Stimulated activated CD4-positive, alpha-beta T cell treated with anti-CD3 and anti-CD28 coated beads, Interleukin-12 subunit alpha, Interleukin-12 subunit beta, amount 100 ng/mL, for 24 hours (primary cell): ENCODE measurements at regions not wholly inside any gene's neighbourhood (a gene's known extent, or its start where the extent isn't known, plus 50 kb on each side); places are given as distances from the start of the nearest gene placed in this dataset.
"Not testable (repeated sequence)": the region's sequence is repeated elsewhere in the genome, so short reads cannot be mapped to it uniquely, and the experiment has no call there.

Experiments
- DNase-seq, 2 experiments: peaks; one replicate each; pipeline ENCODE4 v3.0.0-alpha.2; 2020; ENCODE audit warnings: low read depth in 2 of 2

DNA sequence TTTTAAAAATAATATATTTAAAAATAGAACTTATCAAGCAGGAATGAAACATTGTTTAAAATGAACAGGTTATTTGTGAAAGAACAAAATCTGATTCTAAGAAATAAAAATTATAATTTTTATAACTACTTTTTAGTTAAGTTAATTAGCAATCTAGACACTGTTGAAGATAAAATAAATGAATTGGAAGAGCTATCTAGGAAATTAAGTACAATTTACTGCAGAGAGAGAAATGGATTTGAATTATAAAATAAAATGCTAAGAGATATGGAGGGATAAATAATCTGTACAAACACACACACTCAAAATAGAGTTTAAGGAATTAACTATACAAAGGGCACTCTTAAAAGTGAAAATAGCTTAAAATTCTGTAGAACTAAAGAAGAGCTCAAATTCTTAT is 1123.1 kb downstream of the PLA2G4A start:
- DNase-seq: no peak

DNA sequence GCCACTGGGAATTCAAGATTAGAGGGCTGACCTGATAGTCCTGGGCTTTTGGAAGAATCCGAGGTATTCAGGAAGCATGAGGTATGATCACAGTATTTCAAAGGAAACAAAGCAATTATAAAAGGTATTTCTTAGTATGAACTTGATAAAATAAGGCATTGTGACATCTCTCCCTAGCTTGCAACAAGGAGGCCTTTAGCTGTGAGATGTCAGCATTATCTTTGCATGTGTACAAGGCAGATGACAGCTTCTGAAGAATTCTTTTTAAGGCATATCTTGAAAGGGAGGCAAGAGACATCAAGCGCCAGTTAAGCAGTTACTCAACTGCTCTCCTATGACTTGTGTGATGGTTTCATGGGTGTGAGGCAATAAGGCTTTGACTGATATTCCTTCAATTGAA is 1123.7 kb downstream of the PLA2G4A start:
- DNase-seq: no peak

DNA sequence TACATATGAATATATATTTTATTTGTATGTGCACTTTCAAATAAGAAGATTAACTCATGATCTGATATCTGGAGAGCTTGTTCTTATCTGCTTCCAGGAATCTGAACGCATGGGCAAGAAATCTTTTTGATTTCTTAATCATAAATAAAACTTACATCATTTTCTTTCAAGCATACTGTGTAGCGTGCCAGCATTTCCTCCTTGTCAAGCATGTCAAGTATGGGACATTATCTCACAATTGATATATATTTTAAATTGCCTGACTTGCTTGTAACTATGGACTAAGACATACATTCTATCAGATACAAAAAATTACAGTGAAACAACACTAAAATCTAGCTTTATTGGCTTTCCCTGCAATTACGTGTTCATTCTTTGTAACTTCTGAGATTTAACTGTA is 1128.2 kb downstream of the PLA2G4A start:
- no peak for DNase-seq

DNA sequence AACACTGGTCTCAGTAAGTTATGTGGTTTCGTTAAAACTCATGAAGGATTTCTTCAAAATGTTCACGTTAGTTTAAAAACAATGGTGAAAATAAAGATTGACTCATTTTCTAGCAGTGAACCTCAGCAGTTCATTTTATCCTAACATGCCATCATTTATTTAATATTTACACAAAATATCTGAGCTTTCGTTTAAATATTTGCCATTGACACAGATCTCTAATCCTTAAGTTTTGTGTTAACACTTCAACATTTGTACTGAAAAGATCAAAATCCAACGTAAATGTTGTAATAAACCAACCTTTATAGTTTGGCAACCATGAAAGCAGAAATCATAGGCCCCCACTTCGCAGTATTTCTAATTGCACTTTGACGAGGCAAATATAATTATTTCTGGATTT is 1129.5 kb downstream of the PLA2G4A start:
- DNase-seq: no peak

DNA sequence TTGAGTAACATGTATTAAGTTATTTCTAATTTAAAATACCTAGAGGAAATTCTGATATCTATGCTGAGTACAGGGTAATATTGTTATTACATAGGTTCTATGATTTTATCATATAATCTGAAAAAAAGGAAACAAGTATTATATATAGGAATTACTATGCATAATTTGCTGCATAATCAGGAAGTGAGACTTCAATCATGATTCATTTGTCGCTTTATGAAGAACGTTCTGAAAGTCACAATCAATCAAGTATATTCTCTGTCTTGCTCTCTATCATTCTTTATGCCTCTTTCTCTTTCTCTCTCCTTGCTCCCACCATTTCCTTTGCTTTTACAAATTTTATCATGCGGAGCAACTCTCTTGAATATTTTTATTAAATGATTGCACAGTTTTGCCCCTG is 1130.3 kb downstream of the PLA2G4A start:
- DNase-seq: no peak

DNA sequence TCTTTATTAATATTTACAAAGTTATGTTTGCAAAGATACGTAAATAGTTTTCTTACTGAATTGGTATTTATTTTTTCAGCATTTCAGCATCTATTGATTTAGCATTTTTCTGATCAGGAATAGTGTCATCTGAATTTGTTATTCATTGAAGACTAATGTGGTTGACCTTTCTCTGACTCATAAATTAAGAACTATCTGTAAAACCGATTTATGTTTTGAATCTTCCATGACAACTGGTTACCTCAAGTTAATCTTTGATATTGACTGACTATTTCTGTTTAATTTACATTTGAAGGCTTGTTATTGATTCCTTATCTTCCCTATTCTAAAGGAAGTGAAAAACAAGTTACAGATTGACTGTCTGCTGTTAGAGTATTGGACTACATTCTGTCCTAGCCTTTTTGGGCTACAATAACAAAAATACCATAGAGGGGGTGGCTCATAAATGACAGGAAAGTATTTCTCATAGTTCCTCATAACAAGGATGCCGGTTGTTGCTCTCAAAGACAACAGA is 1131.4 kb downstream of the PLA2G4A start:
- DNase-seq: no peak

DNA sequence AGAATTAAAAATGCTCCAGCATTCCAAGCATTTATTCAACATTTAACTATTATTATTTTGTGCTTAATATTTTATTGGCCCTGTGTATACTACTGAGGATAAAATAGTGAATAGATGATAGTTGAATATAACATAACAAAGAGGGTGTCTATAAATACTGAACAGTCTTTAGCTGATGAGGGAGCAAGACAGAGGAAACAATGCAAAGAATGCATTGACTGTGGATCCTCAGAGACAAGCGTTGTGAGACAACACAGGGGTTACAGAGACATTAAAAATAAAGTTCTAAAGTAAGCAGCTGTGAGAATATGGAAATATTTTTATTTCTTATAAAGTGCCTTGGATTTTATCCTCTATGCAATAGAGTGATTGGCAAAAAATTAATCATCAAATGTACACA is 1133.1 kb downstream of the PLA2G4A start:
- no peak for DNase-seq

DNA sequence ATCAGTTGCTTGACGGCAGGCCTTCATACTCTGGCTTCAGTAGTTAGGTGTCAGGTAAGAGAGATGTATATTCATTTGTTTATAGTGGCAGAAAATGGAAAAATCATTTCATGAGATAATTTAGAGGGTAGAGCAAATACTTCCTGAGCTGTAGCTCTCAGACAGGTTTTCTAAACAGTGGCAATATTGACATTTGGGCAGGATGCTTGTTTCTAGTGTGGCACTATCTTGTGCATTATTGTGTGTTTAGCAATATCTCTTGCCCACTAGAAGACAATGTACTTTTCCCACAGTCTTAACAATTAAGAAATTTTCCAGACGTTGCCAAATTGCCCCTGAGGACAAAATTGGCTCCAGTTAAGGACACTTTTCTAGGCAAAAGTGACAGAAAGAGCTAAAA is 1143.1 kb downstream of the PLA2G4A start:
- no peak for DNase-seq

DNA sequence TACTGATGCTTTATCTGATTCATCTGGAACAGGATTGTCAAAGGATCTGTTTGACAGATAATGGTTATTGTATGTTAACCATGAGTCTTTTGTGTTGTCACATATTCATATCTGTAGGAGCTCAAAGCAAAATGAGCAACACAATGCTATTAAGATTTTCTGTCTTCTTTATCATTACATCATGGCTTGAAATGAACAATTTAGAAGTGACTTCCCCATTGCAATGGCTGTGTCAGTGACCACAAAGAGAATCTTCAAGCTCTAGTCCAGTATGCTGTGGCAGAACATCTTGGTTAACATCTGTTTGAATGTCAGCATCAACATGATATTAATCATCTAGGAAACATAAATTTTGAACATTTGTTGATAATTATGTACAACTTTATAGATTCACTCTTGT is 1148.5 kb downstream of the PLA2G4A start:
- DNase-seq: no peak

DNA sequence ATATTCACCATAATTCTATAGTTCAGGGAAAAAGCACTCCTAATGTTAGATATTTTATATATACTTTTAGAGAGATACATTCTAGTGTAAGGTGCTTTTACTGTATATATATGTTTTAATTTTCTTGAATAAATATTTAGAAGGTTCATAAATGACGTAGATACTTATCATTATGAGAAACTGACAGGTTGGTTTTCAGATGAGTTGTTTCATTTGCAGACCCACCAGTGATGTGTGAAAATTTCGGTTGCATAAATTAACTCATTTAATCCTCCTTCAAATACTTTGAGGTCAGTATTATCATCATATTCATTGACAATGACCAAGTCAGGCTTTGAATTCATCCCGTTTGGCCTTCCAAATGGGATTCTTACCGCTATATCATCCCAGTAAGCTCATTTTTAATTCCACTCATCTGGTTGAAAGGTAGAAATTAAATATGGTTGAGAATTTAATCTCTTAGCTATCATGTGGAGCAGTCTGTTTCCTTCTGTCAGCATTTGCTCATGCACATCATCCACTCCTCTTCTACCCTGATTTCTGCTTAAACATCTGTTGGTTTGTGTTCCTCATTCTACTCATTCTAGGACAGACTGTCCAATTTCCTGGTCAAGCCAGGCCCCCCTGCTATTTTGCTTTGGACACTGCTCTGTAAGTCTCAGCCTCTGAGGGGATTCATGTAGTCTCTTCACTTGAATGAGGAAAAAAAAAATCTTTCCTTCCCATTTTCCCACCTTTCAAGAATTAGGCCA is 1156.6 kb downstream of the PLA2G4A start:
- DNase-seq: no peak

DNA sequence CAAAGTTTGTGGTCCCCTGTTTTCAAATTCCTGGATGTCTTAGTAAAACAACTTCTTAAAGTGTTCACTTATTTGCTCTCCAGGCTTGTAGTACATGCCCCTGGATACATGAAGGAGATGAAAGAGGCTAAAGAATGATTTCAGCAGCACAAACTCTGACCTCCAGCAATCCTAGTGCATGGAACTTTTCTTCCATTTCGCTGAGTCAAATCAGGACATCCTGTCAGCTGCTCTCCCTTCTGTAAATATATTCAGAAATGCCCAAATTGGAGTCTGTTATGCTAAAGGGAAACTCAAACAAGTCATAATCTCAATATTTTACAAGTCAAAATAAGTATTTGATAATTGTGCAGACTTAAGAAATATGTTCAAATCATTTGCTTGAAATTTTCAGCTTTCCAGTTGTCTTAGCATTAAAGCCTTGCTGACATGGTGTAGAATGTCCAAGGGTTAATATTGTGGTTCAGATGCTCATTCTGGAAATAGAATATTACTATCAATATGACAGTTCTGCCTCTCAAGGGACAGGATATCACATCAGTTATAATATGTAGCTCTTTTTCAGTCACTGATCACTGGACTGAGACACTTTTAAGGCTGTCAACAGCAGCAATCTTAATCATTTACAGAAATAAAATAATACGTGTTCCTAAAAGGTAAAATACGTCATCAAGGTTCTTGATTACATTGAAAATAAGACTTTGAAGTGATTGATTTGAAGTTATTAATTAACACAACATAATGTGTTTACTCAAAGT is 1157.3 kb downstream of the PLA2G4A start:
- DNase-seq: no peak

DNA sequence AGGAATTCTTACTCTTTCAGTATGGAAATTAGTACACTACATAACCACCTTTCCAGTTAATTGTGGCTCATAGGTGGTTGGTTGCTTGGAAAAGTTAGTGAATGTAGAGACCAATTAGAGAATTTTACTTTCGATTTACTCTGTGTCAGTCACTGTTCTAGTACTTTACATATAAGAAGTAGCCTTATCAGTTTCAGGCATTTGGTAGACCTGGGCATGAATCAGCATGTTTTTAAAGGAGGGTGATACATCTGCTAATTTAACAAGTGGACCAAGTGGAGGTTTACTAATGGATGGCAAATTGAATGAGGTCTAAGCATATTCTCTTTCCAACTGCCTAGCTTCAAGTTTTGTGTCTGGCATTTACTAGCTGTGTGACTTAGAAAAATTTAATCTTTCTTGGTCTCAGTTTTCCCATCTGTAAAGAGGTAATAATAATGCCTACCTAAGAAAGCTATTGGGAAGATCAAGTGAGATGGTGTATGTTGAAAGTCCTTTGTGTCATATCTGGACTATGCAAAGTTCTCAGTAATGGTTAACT is 1158.6 kb downstream of the PLA2G4A start:
- DNase-seq: no peak

DNA sequence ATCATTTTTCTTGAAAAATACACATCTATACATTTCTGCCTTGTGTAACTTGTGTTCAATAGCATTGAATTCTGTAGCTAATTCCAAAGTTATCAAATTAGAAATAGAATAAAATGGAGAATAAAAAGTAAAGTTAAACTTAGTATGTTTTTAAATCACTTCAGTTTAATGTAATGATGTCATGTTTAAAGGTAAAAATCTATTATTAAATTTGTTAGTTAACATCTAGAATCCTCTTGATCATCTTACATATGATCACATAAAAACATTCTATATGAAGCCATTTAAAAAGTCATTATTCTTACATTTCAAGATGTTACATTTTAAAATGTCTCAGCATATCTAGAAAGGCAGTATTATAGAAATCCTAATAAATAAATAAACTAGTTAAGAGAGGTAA is 1163.2 kb downstream of the PLA2G4A start:
- no peak for DNase-seq

DNA sequence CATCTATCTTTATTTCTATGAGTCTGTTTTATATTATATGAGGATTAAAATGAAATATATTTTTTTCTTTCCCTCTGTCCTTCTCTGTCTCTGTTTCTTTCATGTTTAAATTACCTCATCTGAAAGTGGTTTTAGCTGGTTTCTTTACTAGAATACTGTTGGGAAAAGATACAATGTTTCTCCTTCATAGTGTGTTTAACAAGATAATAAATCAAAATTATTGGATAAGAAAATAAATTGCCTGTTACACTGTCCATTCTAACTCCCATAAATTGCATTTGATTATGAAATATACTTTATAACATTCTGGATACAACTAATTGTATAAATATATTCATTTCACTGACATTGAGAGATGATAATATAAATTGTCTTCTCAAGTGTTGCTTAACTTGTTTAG is 1168.0 kb downstream of the PLA2G4A start:
- DNase-seq: no peak

DNA sequence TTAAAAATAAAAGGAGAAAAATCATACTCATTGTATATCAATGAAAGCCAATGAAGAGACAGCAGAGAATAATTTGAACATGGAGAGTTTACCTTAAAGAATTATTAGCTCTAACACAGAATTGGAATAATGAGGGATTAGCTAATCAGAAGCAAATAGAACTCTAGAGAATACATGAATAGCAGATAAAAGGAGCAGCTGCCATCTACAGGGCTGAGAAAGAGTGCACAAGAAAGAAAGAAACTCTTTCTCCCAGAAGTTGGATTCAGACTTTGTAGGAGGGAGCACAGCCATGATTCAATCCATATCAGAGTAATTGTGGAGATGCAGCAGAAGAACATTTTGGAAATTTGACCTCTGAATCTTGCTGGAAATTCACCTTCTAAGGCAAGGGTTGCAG is 1171.2 kb downstream of the PLA2G4A start:
- DNase-seq: no peak

DNA sequence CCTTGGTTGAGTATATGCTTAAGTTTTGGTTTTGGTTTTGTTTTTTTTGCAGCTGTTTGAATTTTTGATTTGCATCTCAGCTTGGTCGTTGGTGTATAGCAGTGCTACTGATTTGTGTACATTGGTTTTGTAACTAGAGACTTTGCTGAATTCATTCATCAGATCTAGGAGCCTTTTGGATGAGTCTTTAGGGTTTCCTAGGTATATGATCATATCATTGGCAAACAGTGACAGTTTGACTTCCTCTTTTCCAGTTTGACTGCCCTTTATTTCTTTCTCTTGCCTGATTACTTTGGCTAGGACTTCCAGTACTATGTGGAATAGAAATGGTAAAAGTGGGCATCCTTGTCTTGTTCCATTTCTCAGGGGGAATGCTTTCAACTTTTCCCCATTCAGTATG is 1174.9 kb downstream of the PLA2G4A start:
- not testable (repeated sequence) for DNase-seq

DNA sequence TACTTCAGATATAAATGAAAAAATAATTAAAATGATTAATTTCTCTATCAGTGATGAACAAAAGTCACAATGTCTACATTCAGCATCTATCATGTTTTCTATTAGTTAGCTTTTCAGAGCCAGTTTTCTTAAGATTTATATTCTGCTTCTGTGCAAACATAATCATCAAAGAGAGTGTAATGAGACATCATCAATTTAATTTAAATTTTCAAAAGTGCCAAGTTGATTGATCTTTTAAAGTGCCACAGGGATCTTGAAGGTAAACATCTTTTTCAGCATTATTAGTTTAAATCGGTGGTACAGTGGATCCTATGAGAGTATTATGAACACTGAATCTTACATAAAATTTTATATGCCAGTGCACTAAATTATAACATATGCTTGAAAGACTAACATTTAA is 1176.1 kb downstream of the PLA2G4A start:
- DNase-seq: no peak

DNA sequence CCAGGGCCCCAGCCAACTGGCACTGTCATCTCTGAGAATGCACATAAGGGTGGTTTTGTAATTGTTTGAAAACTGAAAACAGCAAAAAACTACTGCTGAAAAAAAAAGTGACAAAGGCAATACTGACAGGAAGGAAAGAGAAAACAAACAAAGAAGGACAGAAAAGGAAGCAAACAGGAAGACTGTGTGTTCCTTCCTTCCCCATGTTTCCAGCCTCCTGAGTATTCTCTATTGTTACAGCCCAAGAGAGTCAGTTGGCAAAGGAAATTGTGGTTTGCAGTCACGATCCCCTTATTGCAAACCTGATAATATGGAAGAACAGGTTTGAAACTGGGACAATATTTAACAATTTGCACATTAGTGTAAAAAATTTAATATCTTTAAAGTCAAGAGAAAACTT is 1177.6 kb downstream of the PLA2G4A start:
- no peak for DNase-seq

DNA sequence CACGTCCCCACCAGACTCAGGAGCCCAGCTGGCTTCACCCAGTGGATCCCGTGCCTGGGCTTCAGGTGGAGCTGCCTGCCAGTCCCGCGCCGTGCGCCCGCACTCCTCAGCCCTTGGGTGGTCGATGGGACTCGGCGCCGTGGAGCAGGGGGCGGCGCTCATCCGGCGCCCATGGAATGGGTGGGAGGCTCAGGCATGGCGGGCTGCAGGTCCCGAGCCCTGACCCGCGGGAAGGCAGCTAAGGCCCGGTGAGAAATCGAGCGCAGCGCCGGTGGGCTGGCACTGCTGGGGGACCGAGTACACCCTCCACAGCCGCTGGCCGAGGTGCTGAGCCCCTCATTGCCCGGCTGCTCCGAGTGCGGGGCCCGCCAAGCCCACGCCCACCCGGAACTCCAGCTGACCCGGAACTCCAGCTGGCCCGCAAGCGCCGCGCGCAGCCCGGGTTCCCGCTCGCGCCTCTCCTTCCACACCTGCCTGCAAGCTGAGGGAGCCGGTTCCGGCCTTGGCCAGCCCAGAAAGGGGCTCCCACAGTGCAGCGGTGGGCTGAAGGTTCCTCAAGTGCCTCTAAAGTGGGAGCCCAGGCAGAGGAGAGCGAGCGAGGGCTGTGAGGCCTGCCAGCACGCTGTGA is 1184.6 kb downstream of the PLA2G4A start:
- not testable (repeated sequence) for DNase-seq

DNA sequence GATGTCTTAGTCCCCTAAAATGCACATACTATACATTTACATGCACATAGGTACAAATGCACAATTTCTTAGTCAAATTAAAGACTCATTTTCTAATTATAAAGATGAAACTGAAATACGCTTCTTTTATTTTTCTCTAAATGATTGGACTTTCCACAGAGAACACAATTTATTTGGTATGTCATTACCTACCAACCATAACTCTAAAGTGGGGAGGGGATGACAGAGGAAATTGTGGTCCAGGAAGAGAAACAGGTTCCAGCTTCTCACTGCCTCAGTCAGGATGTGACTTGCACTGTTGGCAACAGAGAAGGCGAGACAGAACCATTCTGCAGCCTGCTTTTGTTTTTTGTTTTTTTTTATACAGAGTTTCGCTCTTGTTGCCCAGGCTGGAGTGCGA is 1189.2 kb downstream of the PLA2G4A start:
- DNase-seq: no peak

DNA sequence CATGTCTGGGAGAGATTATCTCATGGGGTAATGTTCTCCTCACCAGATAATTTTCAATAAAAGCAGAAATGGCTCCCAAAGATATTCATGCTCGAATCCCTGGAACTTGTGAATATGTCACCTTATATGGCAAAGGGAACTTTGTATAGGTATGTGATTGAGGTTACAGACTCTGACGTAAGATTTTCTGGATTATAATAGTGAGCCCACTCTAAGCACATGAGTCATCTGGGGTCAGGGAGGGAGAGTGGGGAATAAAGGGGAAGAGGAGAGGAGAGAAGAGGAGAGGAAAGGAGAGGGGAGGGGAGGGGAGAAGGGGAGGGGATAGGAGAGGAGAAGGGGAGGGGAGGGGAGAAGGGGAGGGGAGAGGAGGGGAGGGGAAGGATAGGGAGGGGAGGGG is 1193.9 kb downstream of the PLA2G4A start:
- no peak for DNase-seq

DNA sequence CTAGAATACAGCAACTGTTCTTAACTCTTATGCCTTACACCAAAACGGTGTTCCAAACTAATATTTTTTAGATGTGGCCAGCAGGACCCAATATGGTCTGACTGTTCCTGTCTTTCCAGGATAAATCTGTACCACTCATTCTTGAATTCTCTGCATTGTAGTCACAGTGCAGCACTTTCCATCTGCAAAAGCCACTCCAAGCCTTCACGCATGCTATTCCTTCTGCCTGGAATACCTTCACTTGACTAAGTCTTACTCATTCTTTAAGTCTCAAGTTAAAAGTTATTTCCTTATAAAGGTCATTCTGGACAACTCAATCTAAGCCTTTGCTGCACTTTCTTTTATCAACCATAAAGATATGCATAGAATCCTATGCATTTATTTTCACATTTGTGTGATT is 1194.5 kb downstream of the PLA2G4A start:
- DNase-seq: no peak

DNA sequence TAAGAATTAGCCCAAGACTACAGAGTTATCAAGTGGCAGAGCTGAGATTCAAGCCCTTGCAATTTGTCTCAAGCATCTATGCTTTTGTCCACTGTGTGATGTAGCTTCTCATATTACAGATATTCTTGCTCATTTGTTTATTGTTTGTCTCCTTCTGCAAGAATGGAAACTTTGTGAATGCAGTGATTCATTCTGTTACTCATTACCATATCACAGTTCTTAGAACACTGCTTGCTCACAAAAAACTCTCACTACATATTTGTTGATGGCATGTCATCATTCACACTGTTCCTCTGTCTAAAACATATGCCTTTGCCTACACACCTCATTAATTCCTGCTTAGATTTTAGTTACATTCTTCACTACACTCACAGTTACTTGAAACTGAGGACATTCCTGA is 1198.9 kb downstream of the PLA2G4A start:
- no peak for DNase-seq
